ENCODE measurements at regions not wholly inside any gene's neighbourhood (a gene's known extent, or its start where the extent isn't known, plus 50 kb on each side); places are given as distances from the start of the nearest gene placed in this dataset.

- Histone ChIP-seq H3K36me3 (no peaks in the 10 kb centered on the region), H3K27ac (no peak overlapping the region), H3K4me3 (replicated peaks in 1 of 3) (no peak overlapping the region), H3K27me3 (no peaks in the 10 kb centered on the region), H3K9me3 (no peaks in the 10 kb centered on the region), H3K4me1 (no peaks in the 10 kb centered on the region)
- DNase-seq: no peak
- intact Hi-C loops (cut with DNase I): no loop called here
- TF ChIP-seq POLR2A (IDR thresholded peaks at IDR 0.05) (no peak), CTCF (IDR thresholded peaks at IDR 0.05) (no peak)
These were observed 53.7 kb upstream of the DUSP5 start for GRCh38 chr10:110444004-110444337.

- intact Hi-C loops (cut with DNase I): no loop called here
- 87 to 93% methylated on average over 6 of the region's 6 CpGs for WGBS, 2 donors
- TF ChIP-seq CTCF (IDR thresholded peaks at IDR 0.05) (no peak), POLR2A (IDR thresholded peaks at IDR 0.05) (no peak)
- Histone ChIP-seq H3K4me3 (replicated peaks in 1 of 3) (no peak overlapping the region), H3K9me3 (no peaks in the 10 kb centered on the region), H3K27ac (no peak overlapping the region), H3K36me3 (no peaks in the 10 kb centered on the region), H3K27me3 (no peaks in the 10 kb centered on the region), H3K4me1 (no peaks in the 10 kb centered on the region)
- DNase-seq: no peak
These were observed 51.8 kb upstream of the DUSP5 start for GRCh38 chr10:110445871-110446270.

GRCh38 chr10:110446277-110446676 lies 51.4 kb upstream of the DUSP5 start:
- DNase-seq: no peak

GRCh38 chr10:110446954-110447608 lies 50.6 kb upstream of the DUSP5 start:
- 70 to 82% methylated on average over 6 of the region's 6 CpGs for WGBS, 2 donors
- Histone ChIP-seq H3K9me3 (no peaks in the 10 kb centered on the region), H3K4me1 (peaks cover 0 to 7% of the 10 kb centered on the region in 2 donors), H3K27me3 (no peaks in the 10 kb centered on the region), H3K36me3 (no peaks in the 10 kb centered on the region), H3K27ac (no peak overlapping the region), H3K4me3 (replicated peaks in 1 of 3) (no peak overlapping the region)
- no peak for DNase-seq
- no peak for TF ChIP-seq POLR2A (IDR thresholded peaks at IDR 0.05)
- no peak for TF ChIP-seq CTCF (IDR thresholded peaks at IDR 0.05)
- intact Hi-C loops (cut with DNase I): no loop called here

More at GRCh38 chr10:110446277-110446676, 51.4 kb upstream of the DUSP5 start:
- no peaks in the 10 kb centered on the region for H3K36me3 ChIP-seq
- peaks cover 0 to under 1% of the 10 kb centered on the region in 2 donors for H3K4me1 ChIP-seq
- H3K4me3 ChIP-seq (replicated peaks in 1 of 3): no peak overlapping the region
- 73 to 100% methylated on average over 1 of the region's 1 CpG for WGBS, 2 donors
- no peaks in the 10 kb centered on the region for H3K9me3 ChIP-seq
- intact Hi-C loops (cut with DNase I): no loop called here
- H3K27ac ChIP-seq: no peak overlapping the region
- H3K27me3 ChIP-seq: no peaks in the 10 kb centered on the region
- TF ChIP-seq CTCF (IDR thresholded peaks at IDR 0.05): no peak
- TF ChIP-seq POLR2A (IDR thresholded peaks at IDR 0.05): no peak

- H3K4me3 ChIP-seq (replicated peaks in 1 of 3): no peak overlapping the region
- intact Hi-C loops (cut with DNase I): no loop called here
- 93 to 97% methylated on average over 1 of the region's 1 CpG for WGBS, 2 donors
- H3K36me3 ChIP-seq: no peaks in the 10 kb centered on the region
- no peak for DNase-seq
- no peak overlapping the region for H3K27ac ChIP-seq
- no peak for TF ChIP-seq POLR2A (IDR thresholded peaks at IDR 0.05)
- no peak for TF ChIP-seq CTCF (IDR thresholded peaks at IDR 0.05)
- H3K4me1 ChIP-seq: peaks cover 0 to 7% of the 10 kb centered on the region in 2 donors
- no peaks in the 10 kb centered on the region for H3K9me3 ChIP-seq
- H3K27me3 ChIP-seq: no peaks in the 10 kb centered on the region
These were observed 49.8 kb upstream of the DUSP5 start for GRCh38 chr10:110447886-110448285.

Data from thyroid gland (tissue), 4 donors.